PC-3 (cell line): ENCODE measurements at regions not wholly inside any gene's neighbourhood (a gene's known extent, or its start where the extent isn't known, plus 50 kb on each side); places are given as distances from the start of the nearest gene placed in this dataset.

Experiments
- CTCF ChIP-seq: fragments of 300-600 bp; sonication (generic); conservative IDR thresholded peaks from 2 replicates; pipeline ENCODE4 v1.5.1; 2017; ENCODE audit warnings: antibody characterized with exemption, low read depth, mild to moderate bottlenecking, low read length
- EZH2 ChIP-seq: fragments of 300-600 bp; sonication (generic); IDR thresholded peaks from one replicate; pipeline ENCODE4 v1.6.1; 2017; ENCODE audit warnings: antibody characterized with exemption, mild to moderate bottlenecking, low read length; ENCODE audit not compliant: unreplicated experiment
- EZH2phosphoT487 ChIP-seq: fragments of 300-600 bp; sonication (generic); IDR thresholded peaks from 2 replicates; pipeline ENCODE4 v1.6.1; 2018; ENCODE audit warnings: mild to moderate bottlenecking, antibody characterized with exemption, low read length, borderline replicate concordance

GRCh38 chr9:89821081-89821480 lies 216.3 kb downstream of the GADD45G start:
- TF ChIP-seq CTCF (no peak), EZH2phosphoT487 (no peak), EZH2 (no peak)
